HCT116 (cell line): ENCODE measurements at regions not wholly inside any gene's neighbourhood (a gene's known extent, or its start where the extent isn't known, plus 50 kb on each side); places are given as distances from the start of the nearest gene placed in this dataset.

ENCODE experiments used
- POLR2A ChIP-seq: IDR thresholded peaks from 2 replicates; pipeline ENCODE4 v1.7.0; 2011; ENCODE audit warnings: borderline replicate concordance; ENCODE audit not compliant: insufficient read depth, insufficient read length; ENCODE audit errors: extremely low read depth
- POLR2AphosphoS5 ChIP-seq: IDR thresholded peaks from 2 replicates; pipeline ENCODE4 v1.6.1; 2011; ENCODE audit warnings: mild to moderate bottlenecking, low read depth, low read length, moderate library complexity
- RAD21 ChIP-seq: IDR thresholded peaks from 2 replicates; pipeline ENCODE4 v1.6.1; 2012; ENCODE audit warnings: low read depth, mild to moderate bottlenecking
- REST ChIP-seq: IDR thresholded peaks from 2 replicates; pipeline ENCODE4 v1.6.1; 2012; ENCODE audit warnings: low read depth
- SP1 ChIP-seq: IDR thresholded peaks from 2 replicates; pipeline ENCODE4 v1.6.1; 2012; ENCODE audit warnings: low read depth
- YY1 ChIP-seq: IDR thresholded peaks from 2 replicates; pipeline ENCODE4 v1.6.1; 2011; ENCODE audit warnings: low read length, low read depth, moderate library complexity, mild to moderate bottlenecking; ENCODE audit not compliant: insufficient replicate concordance; ENCODE audit errors: extremely low read depth
- ZFX ChIP-seq: fragments of 450-650 bp; IDR thresholded peaks from 2 replicates; pipeline ENCODE4 v1.6.1; 2017
- ZNF274 ChIP-seq: fragments of 200-500 bp; sonication (Bioruptor generic); IDR thresholded peaks from 2 replicates; pipeline ENCODE4 v1.6.1; 2014; ENCODE audit warnings: mild to moderate bottlenecking, low read depth, low read length, inconsistent platforms
- TF ChIP-seq, protein P1 (sequence below), 3 experiments: fragments of 200-600 bp in 1 of 3; sonication (generic) in 1 of 3; IDR thresholded peaks in 2 of 3; conservative IDR thresholded peaks in 1 of 3; 2 replicates each; pipeline ENCODE4 v1.5.1; 2012 to 2017; ENCODE audit warnings: low read depth in 2 of 3, low read length in 2 of 3, antibody characterized with exemption in 1 of 3, borderline replicate concordance in 1 of 3, control low read depth in 1 of 3, mild to moderate bottlenecking in 1 of 3, mixed read lengths in 1 of 3, mixed run types in 1 of 3, moderate library complexity in 1 of 3; ENCODE audit not compliant: insufficient read depth in 1 of 3
- TF ChIP-seq, protein P2 (sequence below): IDR thresholded peaks from 2 replicates; pipeline ENCODE4 v1.6.1; 2012

DNA sequence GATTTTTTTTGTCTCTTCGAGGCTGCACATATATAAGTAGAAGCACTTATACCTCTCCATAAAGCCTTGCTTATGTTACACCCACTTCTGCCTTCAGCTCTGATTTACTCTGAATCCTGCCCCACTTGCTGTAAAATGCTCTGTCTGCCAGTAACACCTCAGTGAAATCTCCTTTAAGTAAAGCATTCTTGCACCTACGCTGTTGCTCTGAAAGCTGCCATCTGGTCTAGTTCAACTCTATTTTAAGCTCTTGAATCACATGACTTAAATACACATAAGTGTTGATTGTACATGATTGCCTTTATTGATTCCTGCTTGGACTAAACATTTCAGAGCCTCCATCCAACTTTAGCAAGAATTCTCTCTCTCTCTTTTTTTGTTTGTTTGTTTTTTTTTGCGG is 609.0 kb upstream of the CELF4 start:
- TF ChIP-seq, protein P1, sequence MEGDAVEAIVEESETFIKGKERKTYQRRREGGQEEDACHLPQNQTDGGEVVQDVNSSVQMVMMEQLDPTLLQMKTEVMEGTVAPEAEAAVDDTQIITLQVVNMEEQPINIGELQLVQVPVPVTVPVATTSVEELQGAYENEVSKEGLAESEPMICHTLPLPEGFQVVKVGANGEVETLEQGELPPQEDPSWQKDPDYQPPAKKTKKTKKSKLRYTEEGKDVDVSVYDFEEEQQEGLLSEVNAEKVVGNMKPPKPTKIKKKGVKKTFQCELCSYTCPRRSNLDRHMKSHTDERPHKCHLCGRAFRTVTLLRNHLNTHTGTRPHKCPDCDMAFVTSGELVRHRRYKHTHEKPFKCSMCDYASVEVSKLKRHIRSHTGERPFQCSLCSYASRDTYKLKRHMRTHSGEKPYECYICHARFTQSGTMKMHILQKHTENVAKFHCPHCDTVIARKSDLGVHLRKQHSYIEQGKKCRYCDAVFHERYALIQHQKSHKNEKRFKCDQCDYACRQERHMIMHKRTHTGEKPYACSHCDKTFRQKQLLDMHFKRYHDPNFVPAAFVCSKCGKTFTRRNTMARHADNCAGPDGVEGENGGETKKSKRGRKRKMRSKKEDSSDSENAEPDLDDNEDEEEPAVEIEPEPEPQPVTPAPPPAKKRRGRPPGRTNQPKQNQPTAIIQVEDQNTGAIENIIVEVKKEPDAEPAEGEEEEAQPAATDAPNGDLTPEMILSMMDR (IDR thresholded peaks at IDR 0.05 in 2 of 3, conservative IDR thresholded peaks at IDR 0.05 in 1 of 3; ENCODE audit: borderline replicate concordance in 1 of 3, insufficient read depth in 1 of 3, low read depth in 2 of 3, low read length in 2 of 3), result no peak
- TF ChIP-seq POLR2A (no peak), ZFX (no peak), REST (no peak), YY1 (no peak), ZNF274 (no peak), POLR2AphosphoS5 (no peak), SP1 (no peak), RAD21 (no peak)
- TF ChIP-seq, protein P2, sequence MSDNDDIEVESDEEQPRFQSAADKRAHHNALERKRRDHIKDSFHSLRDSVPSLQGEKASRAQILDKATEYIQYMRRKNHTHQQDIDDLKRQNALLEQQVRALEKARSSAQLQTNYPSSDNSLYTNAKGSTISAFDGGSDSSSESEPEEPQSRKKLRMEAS, result no peak
